ENCODE measurements at regions not wholly inside any gene's neighbourhood (a gene's known extent, or its start where the extent isn't known, plus 50 kb on each side); places are given as distances from the start of the nearest gene placed in this dataset.

DNA sequence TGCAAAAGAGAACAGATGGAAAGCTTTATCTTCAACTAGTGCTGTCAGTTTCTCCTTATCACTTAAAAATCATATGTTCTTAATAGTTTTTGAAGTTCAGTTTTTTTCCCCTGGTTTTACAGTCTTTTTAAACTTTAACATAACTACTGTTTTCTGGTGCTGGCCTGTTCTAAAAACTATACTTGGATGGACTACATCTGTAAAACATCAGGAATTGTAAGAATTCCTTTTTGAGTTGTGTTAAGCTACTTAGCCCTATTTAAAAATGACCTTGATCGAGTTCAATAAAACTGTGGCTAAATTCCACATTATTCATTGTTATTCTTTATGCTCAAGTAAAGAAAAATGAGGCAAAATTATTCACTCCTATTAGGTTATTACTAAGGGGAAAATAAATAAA lies 397.7 kb downstream of the NUP35 start:
- ATAC-seq (ENCODE audit: insufficient number of reproducible peaks, low FRiP score, low read depth) = no peak
- TF ChIP-seq CTCF (IDR thresholded peaks at IDR 0.05) = no peak
- H3K4me1 ChIP-seq (ENCODE audit: control insufficient read depth in 1 of 2, low read depth in 2 of 2) = peaks cover 4% of the 10 kb centered on the region in 2 donors
- H3K36me3 ChIP-seq = no peaks in the 10 kb centered on the region
- H3K9me3 ChIP-seq = no peaks in the 10 kb centered on the region
- no peaks in the 10 kb centered on the region for H3K27me3 ChIP-seq (replicated peaks; ENCODE audit: insufficient read depth)
- H3K27ac ChIP-seq = no peak overlapping the region
- no peak for DNase-seq (ENCODE audit: low spot score)
- no peak overlapping the region for H3K4me3 ChIP-seq

GRCh38 chr2:183522489-183523266 lies 398.4 kb downstream of the NUP35 start:
- no peak overlapping the region for H3K4me3 ChIP-seq
- no peaks in the 10 kb centered on the region for H3K27me3 ChIP-seq (replicated peaks; ENCODE audit: insufficient read depth)
- no peak overlapping the region for H3K27ac ChIP-seq
- no peaks in the 10 kb centered on the region for H3K36me3 ChIP-seq
- TF ChIP-seq CTCF (IDR thresholded peaks at IDR 0.05) = no peak
- H3K4me1 ChIP-seq (ENCODE audit: control insufficient read depth in 1 of 2, low read depth in 2 of 2) = peaks cover 4% of the 10 kb centered on the region in 2 donors
- ATAC-seq (ENCODE audit: insufficient number of reproducible peaks, low FRiP score, low read depth) = no peak
- no peak for DNase-seq (ENCODE audit: low spot score)
- no peaks in the 10 kb centered on the region for H3K9me3 ChIP-seq

GRCh38 chr2:183530333-183530901 lies 406.2 kb downstream of the NUP35 start:
- ATAC-seq (ENCODE audit: insufficient number of reproducible peaks, low FRiP score, low read depth) (no peak), DNase-seq (ENCODE audit: low spot score) (no peak)
- Histone ChIP-seq H3K9me3 (no peaks in the 10 kb centered on the region), H3K27ac (no peak overlapping the region), H3K27me3 (replicated peaks; ENCODE audit: insufficient read depth) (no peaks in the 10 kb centered on the region), H3K4me1 (ENCODE audit: control insufficient read depth in 1 of 2, low read depth in 2 of 2) (no peaks in the 10 kb centered on the region), H3K4me3 (no peak overlapping the region), H3K36me3 (no peaks in the 10 kb centered on the region)
- no peak for TF ChIP-seq CTCF (IDR thresholded peaks at IDR 0.05)

DNA sequence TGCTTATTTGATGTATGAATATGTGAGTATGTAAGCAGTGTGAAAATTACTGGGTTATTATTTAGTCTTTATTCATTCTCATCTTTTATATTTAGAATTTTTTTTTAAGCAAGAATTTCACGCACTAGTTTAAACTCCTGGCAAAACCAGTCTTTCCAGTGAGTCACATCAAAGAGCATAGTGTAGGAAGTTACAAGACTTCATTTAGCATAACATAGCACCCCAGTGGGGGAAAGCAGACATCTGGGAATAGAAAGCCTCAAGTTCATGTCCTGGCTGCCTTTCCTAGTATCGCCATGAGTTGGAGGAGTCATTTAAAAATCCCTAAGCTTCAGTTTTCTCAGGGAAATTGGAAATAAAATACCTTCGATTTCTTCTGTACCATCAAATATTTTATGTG lies 408.3 kb downstream of the NUP35 start:
- no peaks in the 10 kb centered on the region for H3K9me3 ChIP-seq
- H3K4me1 ChIP-seq (ENCODE audit: control insufficient read depth in 1 of 2, low read depth in 2 of 2) = no peaks in the 10 kb centered on the region
- no peak for DNase-seq (ENCODE audit: low spot score)
- no peak for TF ChIP-seq CTCF (IDR thresholded peaks at IDR 0.05)
- H3K4me3 ChIP-seq = no peak overlapping the region
- no peak for ATAC-seq (ENCODE audit: insufficient number of reproducible peaks, low FRiP score, low read depth)
- no peak overlapping the region for H3K27ac ChIP-seq
- no peaks in the 10 kb centered on the region for H3K36me3 ChIP-seq
- no peaks in the 10 kb centered on the region for H3K27me3 ChIP-seq (replicated peaks; ENCODE audit: insufficient read depth)

DNA sequence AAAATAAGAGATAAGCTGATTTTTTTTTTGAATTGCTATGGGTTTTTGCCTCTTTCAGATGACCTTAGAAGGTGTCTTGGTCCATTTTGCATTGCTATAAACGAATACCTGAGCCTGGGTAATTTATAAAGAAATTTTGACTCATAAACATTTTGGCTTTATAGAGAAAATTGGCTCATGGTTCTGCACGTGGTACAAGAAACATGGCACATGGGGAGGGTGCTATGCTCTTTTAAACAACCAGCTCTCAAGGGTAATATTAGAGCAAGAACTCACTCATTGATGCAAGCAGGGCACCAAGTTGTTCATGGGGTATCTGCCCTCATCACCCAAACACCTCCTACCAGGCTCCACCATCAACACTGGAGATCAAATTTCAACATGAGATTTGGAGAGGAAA lies 408.8 kb downstream of the NUP35 start:
- Histone ChIP-seq H3K4me1 (ENCODE audit: control insufficient read depth in 1 of 2, low read depth in 2 of 2) (no peaks in the 10 kb centered on the region), H3K36me3 (no peaks in the 10 kb centered on the region), H3K27ac (no peak overlapping the region), H3K27me3 (replicated peaks; ENCODE audit: insufficient read depth) (no peaks in the 10 kb centered on the region), H3K4me3 (no peak overlapping the region), H3K9me3 (no peaks in the 10 kb centered on the region)
- ATAC-seq (ENCODE audit: insufficient number of reproducible peaks, low FRiP score, low read depth) (no peak), DNase-seq (ENCODE audit: low spot score) (no peak)
- no peak for TF ChIP-seq CTCF (IDR thresholded peaks at IDR 0.05)
